ENCODE measurements at regions not wholly inside any gene's neighbourhood (a gene's known extent, or its start where the extent isn't known, plus 50 kb on each side); places are given as distances from the start of the nearest gene placed in this dataset.

GRCh38 chr2:120864981-120865380, 129.3 kb downstream of the GLI2 start:
- no peak for DNase-seq

- DNase-seq: no peak
Measured at GRCh38 chr2:120865656-120866055, 130.0 kb downstream of the GLI2 start.

DNA sequence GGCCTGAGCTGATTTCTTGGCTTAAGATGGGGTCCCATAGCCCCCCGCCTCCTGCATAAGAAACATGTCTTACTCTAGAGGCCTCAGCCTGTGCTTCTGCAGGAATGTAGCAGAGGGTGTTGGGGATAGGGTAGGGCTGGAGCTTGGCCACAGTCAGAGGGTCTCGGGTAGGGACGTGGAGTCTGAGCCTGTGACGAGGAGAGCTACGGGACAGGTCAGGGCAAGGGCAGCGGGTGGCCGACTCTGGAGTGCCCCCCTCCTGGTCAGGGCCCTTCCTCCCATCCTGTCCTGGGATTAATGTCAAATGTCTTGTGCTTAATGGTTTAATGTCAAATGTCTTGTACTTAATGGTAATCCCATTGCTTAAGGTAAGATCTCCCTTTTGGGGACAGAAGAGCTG, 130.4 kb downstream of the GLI2 start:
- DNase-seq: no peak

DNA sequence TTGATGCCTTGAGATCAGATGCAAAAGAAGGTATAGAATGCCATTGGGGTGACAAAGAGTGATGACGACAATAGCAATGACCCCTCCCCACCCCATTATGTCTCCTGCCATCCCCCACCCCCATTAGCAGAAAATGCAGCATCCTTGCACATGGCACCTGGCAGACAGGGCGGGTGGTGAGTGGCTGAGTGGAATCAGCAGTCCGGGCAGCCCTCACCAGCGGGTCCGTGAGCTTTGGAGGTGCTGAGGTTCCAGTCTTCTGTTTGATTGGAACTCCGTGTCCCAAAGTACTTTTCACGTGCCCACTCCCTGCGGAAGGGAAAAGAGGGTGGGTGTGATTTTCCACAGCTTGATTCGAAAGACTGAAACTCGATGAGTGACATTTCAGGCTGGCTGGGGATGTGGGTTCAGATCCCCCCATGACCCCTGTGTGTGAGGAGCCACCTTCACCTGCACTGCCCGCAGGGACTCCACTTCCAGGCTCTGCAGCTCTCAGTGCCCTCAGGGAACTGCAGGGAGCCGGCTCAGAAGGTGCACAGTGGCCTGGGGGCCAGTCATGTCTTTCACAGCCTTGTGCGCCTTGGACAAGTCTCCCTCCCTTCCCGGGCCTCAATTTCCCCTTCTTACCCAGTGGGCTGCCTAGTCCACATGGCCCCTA, 130.9 kb downstream of the GLI2 start:
- no peak for DNase-seq

DNA sequence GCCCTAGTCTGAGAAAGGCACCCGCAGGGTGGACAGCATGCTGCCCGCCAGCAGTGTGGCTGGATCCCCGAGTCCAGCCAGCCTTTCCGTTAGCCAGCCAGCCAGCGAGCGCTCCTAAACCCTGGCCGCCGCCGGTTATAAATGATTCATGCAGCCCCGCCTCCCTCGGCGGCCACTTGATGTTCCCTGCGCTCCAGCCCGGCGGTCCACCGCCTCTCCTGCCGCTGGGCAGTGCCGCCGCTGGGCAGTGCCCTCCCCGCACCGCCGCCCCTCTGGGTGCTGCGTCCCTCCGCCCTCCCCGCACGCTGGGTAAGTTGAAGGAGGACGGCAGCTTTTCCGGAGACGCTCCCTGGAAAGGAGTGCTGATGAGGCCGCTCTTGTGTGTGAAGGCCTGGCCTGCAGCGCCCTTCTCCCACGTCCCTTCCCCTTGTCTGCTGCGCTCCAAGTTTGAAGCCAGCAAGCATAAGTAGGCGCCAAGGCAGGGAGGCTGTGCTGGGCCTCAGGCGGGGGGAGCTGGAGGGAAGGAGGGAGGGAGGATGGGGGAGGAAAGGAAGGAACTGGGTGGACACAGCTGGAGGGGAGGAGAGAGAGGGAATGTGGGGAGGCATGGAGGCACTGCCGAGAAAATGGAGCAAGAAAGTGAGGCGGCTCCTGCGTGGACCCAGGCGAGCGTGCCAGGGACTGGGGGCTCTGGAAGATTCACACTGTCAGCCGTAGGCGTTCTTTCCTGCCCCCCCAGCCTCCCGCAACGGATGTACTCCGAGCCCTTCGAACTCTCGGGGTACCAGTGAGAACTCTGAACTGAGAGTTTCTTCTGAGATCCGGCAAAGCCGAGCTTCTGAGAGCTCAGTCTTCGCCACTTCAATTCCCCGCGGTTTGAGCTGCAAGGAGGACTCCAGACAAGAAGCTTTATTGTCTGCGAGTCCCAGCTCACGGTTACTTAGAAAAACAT, 131.9 kb downstream of the GLI2 start:
- peak in 47 of 51 donors; percentile 12 to 86 (median 65) for DNase-seq

- no peak for DNase-seq
Measured at GRCh38 chr2:120868366-120868765, 132.7 kb downstream of the GLI2 start.

DNA sequence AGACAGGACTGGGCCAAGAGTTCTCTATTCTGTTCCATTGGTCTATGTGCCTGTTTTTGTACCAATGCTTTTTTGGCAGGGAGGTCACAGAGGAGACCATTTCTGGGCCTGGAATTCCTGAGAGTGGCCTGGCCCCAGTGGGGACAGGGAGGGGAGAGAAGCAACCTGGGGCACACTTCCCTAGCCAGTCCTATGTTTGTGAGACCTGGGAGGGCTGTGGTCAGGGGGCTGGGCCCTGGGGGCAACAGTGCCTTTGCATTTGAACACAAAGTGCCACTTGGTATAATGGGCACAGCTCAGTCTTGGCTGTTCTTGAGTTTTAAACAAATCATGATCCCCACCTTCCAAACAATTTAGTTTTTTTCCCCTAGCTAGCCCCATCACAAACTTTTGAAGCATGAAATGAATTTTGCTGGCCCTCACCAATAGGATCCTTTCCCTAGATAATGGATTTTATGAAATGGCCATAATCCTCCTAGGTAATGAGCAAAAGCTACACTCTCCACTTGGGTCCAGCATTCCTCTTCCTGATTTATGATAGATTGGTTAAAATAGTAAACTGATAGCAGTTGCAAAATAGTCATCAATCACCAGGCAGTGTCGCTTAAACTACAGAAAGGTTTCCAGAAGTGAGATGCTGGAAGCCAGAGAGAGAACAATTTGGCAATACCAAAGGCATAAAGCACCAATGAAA, 133.5 kb downstream of the GLI2 start:
- DNase-seq: no peak

DNA sequence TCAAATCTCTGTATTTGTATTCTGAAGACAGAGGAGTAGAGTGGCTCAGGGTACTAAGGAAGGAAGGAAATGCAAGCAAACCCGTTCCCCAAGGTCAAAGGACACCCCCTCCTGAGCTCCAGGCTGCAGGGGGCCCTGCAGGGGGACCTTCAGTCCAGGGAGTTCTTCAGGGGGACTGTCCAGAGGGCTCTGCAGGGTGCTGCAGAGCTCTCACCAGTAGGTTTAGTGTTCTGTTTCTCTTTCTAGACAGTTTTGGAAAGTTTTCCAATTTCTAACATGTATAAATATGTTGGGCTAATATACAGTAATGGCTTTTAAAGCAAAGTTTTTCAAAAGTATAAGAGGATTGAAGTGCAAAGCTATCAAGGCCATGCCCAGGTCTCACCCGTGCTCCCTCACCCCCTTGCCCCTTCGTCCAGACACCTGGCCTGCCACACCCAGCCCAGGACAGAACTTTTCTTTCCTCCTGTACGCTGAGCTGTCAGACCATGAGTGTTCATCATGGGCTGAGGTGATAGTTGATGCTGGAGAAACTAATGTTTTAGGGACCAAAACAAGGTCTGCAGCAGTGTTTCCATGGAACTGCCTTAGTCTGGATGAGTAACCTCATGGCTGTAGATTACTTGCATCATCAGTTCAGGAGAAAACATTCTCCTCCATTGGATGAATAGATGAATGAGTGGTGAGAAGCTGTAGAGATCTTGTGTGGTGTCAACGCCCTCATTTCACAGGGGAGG, 134.2 kb downstream of the GLI2 start:
- no peak for DNase-seq

DNA sequence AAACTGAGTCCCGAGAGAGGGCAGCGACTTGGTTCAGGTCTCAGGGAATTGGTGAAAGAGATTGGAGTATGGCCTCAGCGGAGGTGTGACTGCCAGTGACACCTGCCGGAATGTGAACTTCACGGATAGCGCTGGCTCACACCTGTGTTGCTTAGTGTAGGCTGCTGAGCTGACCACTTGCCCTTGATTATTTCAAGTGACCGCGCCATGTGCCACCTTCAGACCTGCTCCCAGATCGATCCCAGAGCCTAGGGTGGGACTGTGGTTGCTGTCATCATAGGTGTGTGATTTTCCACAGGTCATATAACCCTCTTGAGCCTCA, 134.8 kb downstream of the GLI2 start:
- DNase-seq: no peak

DNA sequence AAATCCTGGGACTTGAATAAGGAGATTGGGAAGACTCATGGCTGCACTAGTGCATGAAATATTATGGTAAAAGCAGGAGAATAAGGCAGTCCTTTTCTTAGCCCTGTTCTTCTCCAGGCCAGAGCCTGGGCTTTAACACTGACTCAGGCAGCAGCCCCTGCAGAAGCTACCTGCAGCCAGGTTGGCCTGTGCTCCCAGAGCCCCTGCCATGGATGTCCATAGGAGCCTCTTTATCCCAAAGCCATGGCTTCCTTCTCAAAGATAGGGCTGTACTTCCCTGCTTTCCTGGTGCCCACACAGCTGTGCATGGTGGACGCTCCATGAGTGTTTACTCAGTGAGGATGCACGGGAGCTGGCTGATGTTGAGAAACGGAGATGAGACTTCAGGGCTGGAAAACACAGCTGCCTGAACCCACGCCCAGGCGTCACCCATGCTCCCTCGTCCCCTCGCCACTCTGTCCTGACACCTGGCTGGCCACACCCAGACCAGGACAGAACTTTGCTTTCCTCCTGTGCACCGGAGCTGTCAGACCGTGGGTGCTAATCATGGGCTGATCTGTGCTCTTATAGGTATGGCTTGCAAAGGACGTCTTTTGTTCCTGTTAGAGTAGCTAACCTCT, 135.5 kb downstream of the GLI2 start:
- no peak for DNase-seq

- no peak for DNase-seq
Measured at GRCh38 chr2:120871881-120872620, 136.4 kb downstream of the GLI2 start.

- DNase-seq: peak in 4 of 51 donors; percentile 13 to 40 (median 29)
Measured at GRCh38 chr2:120873958-120874887, 138.6 kb downstream of the GLI2 start.

GRCh38 chr2:120874888-120875275, 139.2 kb downstream of the GLI2 start:
- no peak for DNase-seq

- no peak for DNase-seq
Measured at GRCh38 chr2:120875431-120875830, 139.8 kb downstream of the GLI2 start.

- DNase-seq: no peak
Measured at GRCh38 chr2:120876526-120877280, 141.0 kb downstream of the GLI2 start.

- no peak for DNase-seq
Measured at GRCh38 chr2:120877409-120877808, 141.7 kb downstream of the GLI2 start.

DNA sequence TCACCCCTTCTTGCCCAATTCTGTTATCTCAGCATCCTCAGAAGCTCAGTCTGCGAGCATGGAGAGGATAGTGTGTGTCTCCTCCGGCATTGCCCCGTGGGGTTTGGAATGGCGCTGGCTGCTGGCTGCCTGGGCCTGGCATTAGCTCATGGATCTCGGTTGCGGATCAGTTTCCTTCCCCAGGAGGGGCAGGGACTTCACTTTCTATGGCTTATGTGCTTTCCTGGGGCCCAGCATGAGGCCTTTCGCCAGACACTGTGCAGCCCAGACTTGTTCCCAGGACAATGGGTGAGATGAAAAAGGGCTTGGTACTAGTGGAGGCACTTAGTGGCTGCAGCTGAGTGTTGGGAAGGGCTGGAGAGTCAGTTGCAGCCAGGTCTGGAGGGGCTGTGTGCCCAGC, 143.3 kb downstream of the GLI2 start:
- DNase-seq: peak in 1 of 51 donors; percentile 36
